ENCODE measurements at regions not wholly inside any gene's neighbourhood (a gene's known extent, or its start where the extent isn't known, plus 50 kb on each side); places are given as distances from the start of the nearest gene placed in this dataset.

- no peak for TF ChIP-seq POLR2A (IDR thresholded peaks at IDR 0.05)
- no peak for TF ChIP-seq CTCF (IDR thresholded peaks at IDR 0.05)
Measured at GRCh38 chr5:93062548-93062947, 518.5 kb downstream of the NR2F1-AS1 start.
